ENCODE measurements at regions not wholly inside any gene's neighbourhood (a gene's known extent, or its start where the extent isn't known, plus 50 kb on each side); places are given as distances from the start of the nearest gene placed in this dataset.
A peak's percentile ranks its signal among the peaks of the same experiment; 100 is the strongest.

DNA sequence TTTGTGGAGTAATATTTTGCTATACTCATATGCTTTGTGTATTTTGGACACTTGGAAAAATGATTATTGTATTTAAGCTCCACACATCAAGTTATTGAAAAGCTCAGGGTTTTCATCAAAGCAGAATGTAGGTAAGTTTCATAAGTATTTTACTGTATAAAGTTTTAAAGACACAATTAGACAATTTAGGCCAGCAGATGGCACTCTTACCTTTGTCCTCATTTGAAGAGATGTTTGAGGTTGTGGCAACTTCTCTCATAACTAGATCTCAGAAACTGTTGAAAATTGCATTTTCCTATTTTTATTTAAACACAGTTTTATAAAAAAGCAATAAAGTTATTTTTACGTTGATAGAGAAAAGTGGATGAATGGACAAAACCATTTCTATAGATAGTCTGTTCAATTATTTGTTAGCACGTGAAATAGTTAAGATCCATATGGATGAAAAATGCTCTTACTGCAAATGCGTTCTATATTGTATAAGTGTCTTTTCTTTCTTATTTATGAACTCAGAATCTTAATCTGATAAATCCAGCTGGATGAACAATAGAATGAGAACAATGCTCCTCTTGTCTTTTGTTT is 300.0 kb downstream of the AEBP2 start:
- no peaks in the 10 kb centered on the region for H3K27me3 ChIP-seq (ENCODE audit: control insufficient read depth, insufficient read depth, low read length)
- H3K4me2 ChIP-seq (ENCODE audit: low read depth, low read length), result no peak overlapping the region
- H4K91ac ChIP-seq (ENCODE audit: insufficient read depth, low read depth, low read length), result no peak overlapping the region
- in situ Hi-C loops (cut with MboI; ENCODE audit: low sequenced_read_pairs), result no loop called here
- no peak overlapping the region for H2BK15ac ChIP-seq (ENCODE audit: low read depth, low read length)
- H3K4me1 ChIP-seq (ENCODE audit: control insufficient read depth, insufficient read depth, low read length), result peaks cover 2% of the 10 kb centered on the region; the same call in 1 of the 2 replicates
- no peak overlapping the region for H3K27ac ChIP-seq (ENCODE audit: insufficient read depth, low read length)
- H3K9me3 ChIP-seq (ENCODE audit: control insufficient read depth, insufficient read depth, low read length), result no peaks in the 10 kb centered on the region
- dilution Hi-C loops (cut with HindIII; ENCODE audit: low sequenced_read_pairs, unreplicated experiment), result no loop called here
- no peak overlapping the region for H3K4me3 ChIP-seq (ENCODE audit: insufficient read depth, low read depth, low read length)
- H2BK20ac ChIP-seq (ENCODE audit: low read depth, low read length), result no peak overlapping the region
- TF ChIP-seq RCOR1 (IDR thresholded peaks at IDR 0.05; ENCODE audit: insufficient replicate concordance, low read length) (no peak), SMC3 (IDR thresholded peaks at IDR 0.05; ENCODE audit: low read depth, low read length) (peak; percentile 78), FOS (IDR thresholded peaks at IDR 0.05; ENCODE audit: low read depth, low read length) (no peak), MAFK (IDR thresholded peaks at IDR 0.05; ENCODE audit: low read depth, low read length) (no peak), RFX5 (IDR thresholded peaks at IDR 0.05; ENCODE audit: low read depth, low read length) (no peak), BHLHE40 (IDR thresholded peaks at IDR 0.05; ENCODE audit: low read depth, low read length) (no peak), POLR2A (IDR thresholded peaks at IDR 0.05; ENCODE audit: low read depth, low read length) (no peak), MXI1 (IDR thresholded peaks at IDR 0.05; ENCODE audit: borderline replicate concordance, low read depth, low read length) (no peak), USF2 (IDR thresholded peaks at IDR 0.05; ENCODE audit: low read depth, low read length) (no peak), NFE2L2 (IDR thresholded peaks at IDR 0.05; ENCODE audit: low read depth, low read length) (no peak), CHD1 (IDR thresholded peaks at IDR 0.05; ENCODE audit: low read depth, low read length) (no peak), MAZ (IDR thresholded peaks at IDR 0.05; ENCODE audit: borderline replicate concordance, low read depth, low read length) (no peak), CEBPB (IDR thresholded peaks at IDR 0.05; ENCODE audit: low read depth, low read length) (no peak), RAD21 (IDR thresholded peaks at IDR 0.05; ENCODE audit: low read length) (peak; percentile 79)
- TF ChIP-seq, protein P1, sequence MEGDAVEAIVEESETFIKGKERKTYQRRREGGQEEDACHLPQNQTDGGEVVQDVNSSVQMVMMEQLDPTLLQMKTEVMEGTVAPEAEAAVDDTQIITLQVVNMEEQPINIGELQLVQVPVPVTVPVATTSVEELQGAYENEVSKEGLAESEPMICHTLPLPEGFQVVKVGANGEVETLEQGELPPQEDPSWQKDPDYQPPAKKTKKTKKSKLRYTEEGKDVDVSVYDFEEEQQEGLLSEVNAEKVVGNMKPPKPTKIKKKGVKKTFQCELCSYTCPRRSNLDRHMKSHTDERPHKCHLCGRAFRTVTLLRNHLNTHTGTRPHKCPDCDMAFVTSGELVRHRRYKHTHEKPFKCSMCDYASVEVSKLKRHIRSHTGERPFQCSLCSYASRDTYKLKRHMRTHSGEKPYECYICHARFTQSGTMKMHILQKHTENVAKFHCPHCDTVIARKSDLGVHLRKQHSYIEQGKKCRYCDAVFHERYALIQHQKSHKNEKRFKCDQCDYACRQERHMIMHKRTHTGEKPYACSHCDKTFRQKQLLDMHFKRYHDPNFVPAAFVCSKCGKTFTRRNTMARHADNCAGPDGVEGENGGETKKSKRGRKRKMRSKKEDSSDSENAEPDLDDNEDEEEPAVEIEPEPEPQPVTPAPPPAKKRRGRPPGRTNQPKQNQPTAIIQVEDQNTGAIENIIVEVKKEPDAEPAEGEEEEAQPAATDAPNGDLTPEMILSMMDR (conservative IDR thresholded peaks at IDR 0.05; ENCODE audit: low read depth, low read length), result peak; percentile 77
- TF ChIP-seq, protein P2, sequence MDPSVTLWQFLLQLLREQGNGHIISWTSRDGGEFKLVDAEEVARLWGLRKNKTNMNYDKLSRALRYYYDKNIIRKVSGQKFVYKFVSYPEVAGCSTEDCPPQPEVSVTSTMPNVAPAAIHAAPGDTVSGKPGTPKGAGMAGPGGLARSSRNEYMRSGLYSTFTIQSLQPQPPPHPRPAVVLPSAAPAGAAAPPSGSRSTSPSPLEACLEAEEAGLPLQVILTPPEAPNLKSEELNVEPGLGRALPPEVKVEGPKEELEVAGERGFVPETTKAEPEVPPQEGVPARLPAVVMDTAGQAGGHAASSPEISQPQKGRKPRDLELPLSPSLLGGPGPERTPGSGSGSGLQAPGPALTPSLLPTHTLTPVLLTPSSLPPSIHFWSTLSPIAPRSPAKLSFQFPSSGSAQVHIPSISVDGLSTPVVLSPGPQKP (IDR thresholded peaks at IDR 0.05; ENCODE audit: borderline replicate concordance, low read depth, low read length), result no peak
- DNase-seq (peak; percentile 75), ATAC-seq (ENCODE audit: low read depth) (peak; percentile 53; the same call in 1 of the 2 replicates)
- no peaks in the 10 kb centered on the region; the same call in 1 of the 2 replicates for H3K9me1 ChIP-seq (ENCODE audit: insufficient read depth, low read length)
- no peak overlapping the region for H4K8ac ChIP-seq (ENCODE audit: low read depth in 2 of 2, low read length in 2 of 2)
- H3K23ac ChIP-seq (ENCODE audit: low read depth, low read length), result no peak overlapping the region
- WGBS, 2 experiments (ENCODE audit: extremely low coverage in 2 of 2, insufficient read length in 1 of 2), result no CpG with 5 or more reads among the region's 3 CpGs
- H4K5ac ChIP-seq (ENCODE audit: low read depth, low read length), result no peak overlapping the region
- peak overlapping the region; percentile 67 for H2BK5ac ChIP-seq (ENCODE audit: low read depth, low read length, poor library complexity, severe bottlenecking)
- H3K9ac ChIP-seq (ENCODE audit: low read depth, low read length), result no peak overlapping the region
- H2AK9ac ChIP-seq (replicated peaks; ENCODE audit: low read depth, low read length, poor library complexity), result no peak overlapping the region
- H3K4ac ChIP-seq (ENCODE audit: low read depth, low read length), result no peak overlapping the region
- H3K18ac ChIP-seq (ENCODE audit: low read depth, low read length), result no peak overlapping the region
- H4K20me1 ChIP-seq (ENCODE audit: insufficient read depth, low read length), result no peaks in the 10 kb centered on the region
- H3K36me3 ChIP-seq (ENCODE audit: control insufficient read depth, insufficient read depth, low read length), result no peaks in the 10 kb centered on the region
- no peak overlapping the region for H2AK5ac ChIP-seq (ENCODE audit: low read depth, low read length)
- no TSS peak for BruUV-seq (replicated peaks)
- no peaks in the 10 kb centered on the region for H3K79me1 ChIP-seq (ENCODE audit: low read depth in 1 of 2, low read length in 2 of 2)
- no peak overlapping the region for H3K56ac ChIP-seq (ENCODE audit: extremely low read depth, insufficient read depth, low read length)
- H3K14ac ChIP-seq (replicated peaks; ENCODE audit: low read depth, low read length), result no peak overlapping the region
- intact Hi-C loops (cut with micrococcal nuclease), result loop anchor here (2.0 to 5.0 kb wide), 7 partner anchors 84 to 862 kb away; partner anchors contain the start of gene PDE3A
- POLR2A ChIA-PET (ENCODE audit: unreplicated experiment), result no interaction called here
- CTCF ChIA-PET, result interaction anchor here (0.6 to 1.4 kb wide), 10 partner anchors 138 to 711 kb away, joined by 3 to 6 read pairs (median 3); no protein-coding TSS in a partner anchor
- no peak overlapping the region for H2AFZ ChIP-seq (replicated peaks; ENCODE audit: low read length, poor library complexity)
- H2BK120ac ChIP-seq (ENCODE audit: low read depth, low read length), result no peak overlapping the region
